ENCODE measurements at regions not wholly inside any gene's neighbourhood (a gene's known extent, or its start where the extent isn't known, plus 50 kb on each side); places are given as distances from the start of the nearest gene placed in this dataset.

GRCh38 chr14:87268997-87269396 is 724.0 kb downstream of the GALC start:
- no peaks in the 10 kb centered on the region for H3K4me1 ChIP-seq (ENCODE audit: control insufficient read depth in 4 of 4, insufficient read depth in 4 of 4, low read length in 3 of 4)
- DNase-seq (ENCODE audit: low spot score), result no peak
- H3K4me3 ChIP-seq (ENCODE audit: low read depth in 1 of 3, low read length in 3 of 3), result no peak overlapping the region
- no peaks in the 10 kb centered on the region for H3K9me3 ChIP-seq (ENCODE audit: control insufficient read depth in 4 of 4, low read length in 3 of 4)
- H3K9ac ChIP-seq (ENCODE audit: low read depth in 1 of 2, low read length in 2 of 2), result no peak overlapping the region
- WGBS, result 70% methylated on average over 2 of the region's 2 CpGs
- H3K36me3 ChIP-seq (ENCODE audit: control insufficient read depth in 4 of 4, insufficient read depth in 3 of 4, low read depth in 1 of 4, low read length in 3 of 4), result no peaks in the 10 kb centered on the region
- H3K27ac ChIP-seq (ENCODE audit: low read depth in 1 of 2, low read length in 2 of 2), result no peak overlapping the region
- H3K27me3 ChIP-seq (ENCODE audit: control insufficient read depth in 4 of 4, insufficient read depth in 4 of 4, low read length in 3 of 4), result peaks cover 0 to 2% (median 0%) of the 10 kb centered on the region in 4 donors
- TF ChIP-seq FOXA1 (IDR thresholded peaks at IDR 0.05), result no peak
- TF ChIP-seq RAD21 (IDR thresholded peaks at IDR 0.05), result no peak
- TF ChIP-seq HNF4G (IDR thresholded peaks at IDR 0.05), result no peak
- no peak for TF ChIP-seq MAX (IDR thresholded peaks at IDR 0.05)
- TF ChIP-seq TAF1 (conservative IDR thresholded peaks at IDR 0.05), result no peak
- TF ChIP-seq SP1 (IDR thresholded peaks at IDR 0.05), result no peak
- TF ChIP-seq FOXA2 (IDR thresholded peaks at IDR 0.05), result no peak
- no peak for TF ChIP-seq NR2F2 (IDR thresholded peaks at IDR 0.05)
- no peak for TF ChIP-seq RXRA (IDR thresholded peaks at IDR 0.05)
- no peak for TF ChIP-seq ZBTB33 (IDR thresholded peaks at IDR 0.05)
- TF ChIP-seq GABPA (IDR thresholded peaks at IDR 0.05 in 1 of 2, conservative IDR thresholded peaks at IDR 0.05 in 1 of 2), result no peak

GRCh38 chr14:87264796-87265195 is 728.2 kb downstream of the GALC start:
- H3K9me3 ChIP-seq (ENCODE audit: control insufficient read depth in 4 of 4, low read length in 3 of 4), result no peaks in the 10 kb centered on the region
- no peak for TF ChIP-seq HNF4G (IDR thresholded peaks at IDR 0.05)
- no peak for TF ChIP-seq CTCF (IDR thresholded peaks at IDR 0.05; ENCODE audit: low read depth, low read length, missing input control)
- H3K4me1 ChIP-seq (ENCODE audit: control insufficient read depth in 4 of 4, insufficient read depth in 4 of 4, low read length in 3 of 4), result no peaks in the 10 kb centered on the region
- peaks cover 0 to 2% (median 0%) of the 10 kb centered on the region in 4 donors for H3K27me3 ChIP-seq (ENCODE audit: control insufficient read depth in 4 of 4, insufficient read depth in 4 of 4, low read length in 3 of 4)
- H3K4me3 ChIP-seq (ENCODE audit: low read depth in 1 of 3, low read length in 3 of 3), result no peak overlapping the region
- no peak overlapping the region for H3K9ac ChIP-seq (ENCODE audit: low read depth in 1 of 2, low read length in 2 of 2)
- no peak for DNase-seq (ENCODE audit: low spot score)
- no peak overlapping the region for H3K27ac ChIP-seq (ENCODE audit: low read depth in 1 of 2, low read length in 2 of 2)
- WGBS, result 62% methylated on average over 3 of the region's 3 CpGs
- H3K36me3 ChIP-seq (ENCODE audit: control insufficient read depth in 4 of 4, insufficient read depth in 3 of 4, low read depth in 1 of 4, low read length in 3 of 4), result no peaks in the 10 kb centered on the region

GRCh38 chr14:87264272-87264785 is 728.7 kb downstream of the GALC start:
- Histone ChIP-seq H3K27ac (ENCODE audit: low read depth in 1 of 2, low read length in 2 of 2) (no peak overlapping the region), H3K4me3 (ENCODE audit: low read depth in 1 of 3, low read length in 3 of 3) (no peak overlapping the region), H3K9ac (ENCODE audit: low read depth in 1 of 2, low read length in 2 of 2) (no peak overlapping the region), H3K9me3 (ENCODE audit: control insufficient read depth in 4 of 4, low read length in 3 of 4) (no peaks in the 10 kb centered on the region), H3K4me1 (ENCODE audit: control insufficient read depth in 4 of 4, insufficient read depth in 4 of 4, low read length in 3 of 4) (no peaks in the 10 kb centered on the region), H3K27me3 (ENCODE audit: control insufficient read depth in 4 of 4, insufficient read depth in 4 of 4, low read length in 3 of 4) (peaks cover 0 to 2% (median 0%) of the 10 kb centered on the region in 4 donors), H3K36me3 (ENCODE audit: control insufficient read depth in 4 of 4, insufficient read depth in 3 of 4, low read depth in 1 of 4, low read length in 3 of 4) (no peaks in the 10 kb centered on the region)
- WGBS, result 52% methylated on average over 2 of the region's 2 CpGs
- no peak for DNase-seq (ENCODE audit: low spot score)
- TF ChIP-seq CTCF (IDR thresholded peaks at IDR 0.05; ENCODE audit: low read depth, low read length, missing input control), result no peak
- no peak for TF ChIP-seq ZBTB33 (IDR thresholded peaks at IDR 0.05)
- no peak for TF ChIP-seq TAF1 (conservative IDR thresholded peaks at IDR 0.05)
- no peak for TF ChIP-seq FOXA2 (IDR thresholded peaks at IDR 0.05)
- TF ChIP-seq GABPA (IDR thresholded peaks at IDR 0.05 in 1 of 2, conservative IDR thresholded peaks at IDR 0.05 in 1 of 2), result no peak
- TF ChIP-seq MAX (IDR thresholded peaks at IDR 0.05), result no peak
- TF ChIP-seq REST (IDR thresholded peaks at IDR 0.05), result no peak
- no peak for TF ChIP-seq HNF4A (conservative IDR thresholded peaks at IDR 0.05)
- TF ChIP-seq FOXA1 (IDR thresholded peaks at IDR 0.05), result no peak
